PFSK-1 (cell line): ENCODE measurements at regions not wholly inside any gene's neighbourhood (a gene's known extent, or its start where the extent isn't known, plus 50 kb on each side); places are given as distances from the start of the nearest gene placed in this dataset.

ENCODE experiments used
- POLR2AphosphoS5 ChIP-seq: IDR thresholded peaks from 2 replicates; pipeline ENCODE4 v1.6.1; 2012; ENCODE audit warnings: low read depth, mild to moderate bottlenecking, control low read depth, low read length, moderate library complexity
- REST ChIP-seq, 2 experiments: IDR thresholded peaks; 2 replicates each; pipeline versions ENCODE4 v1.6.1 to v1.8.0; 2011 to 2012; ENCODE audit warnings: low read depth in 2 of 2, low read length in 2 of 2, control low read depth in 1 of 2, inconsistent platforms in 1 of 2, mild to moderate bottlenecking in 1 of 2, moderate library complexity in 1 of 2; ENCODE audit not compliant: insufficient read depth in 1 of 2
- TAF1 ChIP-seq: IDR thresholded peaks from 2 replicates; pipeline ENCODE4 v1.6.1; 2012; ENCODE audit warnings: low read length, control low read depth, borderline replicate concordance; ENCODE audit not compliant: insufficient read depth

GRCh38 chr11:37849706-37850105 is 1251.7 kb upstream of the RAG2 start:
- TF ChIP-seq POLR2AphosphoS5 (no peak), TAF1 (no peak), REST (IDR thresholded peaks at IDR 0.05; ENCODE audit: insufficient read depth in 1 of 2, low read depth in 2 of 2, low read length in 2 of 2) (no peak)
